ENCODE measurements at regions not wholly inside any gene's neighbourhood (a gene's known extent, or its start where the extent isn't known, plus 50 kb on each side); places are given as distances from the start of the nearest gene placed in this dataset.

DNA sequence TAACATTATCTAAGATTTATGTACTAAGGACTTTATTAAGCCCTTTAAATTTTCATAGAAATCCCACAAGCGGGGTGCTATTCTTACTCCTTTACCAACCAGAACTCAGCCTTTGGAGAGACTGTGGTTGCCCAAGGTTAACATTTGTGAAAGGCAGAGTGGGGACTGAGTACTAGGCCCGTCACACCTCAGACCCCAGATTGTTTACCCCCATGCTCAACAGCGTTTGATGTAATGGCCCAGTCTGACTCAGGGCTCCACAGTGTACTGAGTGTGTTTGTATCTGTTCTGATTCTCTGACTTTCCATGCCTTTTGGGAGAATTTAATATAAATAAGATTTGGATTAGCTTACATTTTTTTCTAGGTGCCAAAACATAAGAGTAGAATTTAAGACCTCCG lies 110.0 kb downstream of the GAS1 start:
- TF ChIP-seq, protein P1, sequence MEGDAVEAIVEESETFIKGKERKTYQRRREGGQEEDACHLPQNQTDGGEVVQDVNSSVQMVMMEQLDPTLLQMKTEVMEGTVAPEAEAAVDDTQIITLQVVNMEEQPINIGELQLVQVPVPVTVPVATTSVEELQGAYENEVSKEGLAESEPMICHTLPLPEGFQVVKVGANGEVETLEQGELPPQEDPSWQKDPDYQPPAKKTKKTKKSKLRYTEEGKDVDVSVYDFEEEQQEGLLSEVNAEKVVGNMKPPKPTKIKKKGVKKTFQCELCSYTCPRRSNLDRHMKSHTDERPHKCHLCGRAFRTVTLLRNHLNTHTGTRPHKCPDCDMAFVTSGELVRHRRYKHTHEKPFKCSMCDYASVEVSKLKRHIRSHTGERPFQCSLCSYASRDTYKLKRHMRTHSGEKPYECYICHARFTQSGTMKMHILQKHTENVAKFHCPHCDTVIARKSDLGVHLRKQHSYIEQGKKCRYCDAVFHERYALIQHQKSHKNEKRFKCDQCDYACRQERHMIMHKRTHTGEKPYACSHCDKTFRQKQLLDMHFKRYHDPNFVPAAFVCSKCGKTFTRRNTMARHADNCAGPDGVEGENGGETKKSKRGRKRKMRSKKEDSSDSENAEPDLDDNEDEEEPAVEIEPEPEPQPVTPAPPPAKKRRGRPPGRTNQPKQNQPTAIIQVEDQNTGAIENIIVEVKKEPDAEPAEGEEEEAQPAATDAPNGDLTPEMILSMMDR (IDR thresholded peaks at IDR 0.05; ENCODE audit: insufficient read depth, low read depth, low read length, missing control alignments) = no peak
- DNase-seq (ENCODE audit: low read depth) = no peak
- H3K4me3 ChIP-seq (ENCODE audit: low read length) = no peak overlapping the region

DNA sequence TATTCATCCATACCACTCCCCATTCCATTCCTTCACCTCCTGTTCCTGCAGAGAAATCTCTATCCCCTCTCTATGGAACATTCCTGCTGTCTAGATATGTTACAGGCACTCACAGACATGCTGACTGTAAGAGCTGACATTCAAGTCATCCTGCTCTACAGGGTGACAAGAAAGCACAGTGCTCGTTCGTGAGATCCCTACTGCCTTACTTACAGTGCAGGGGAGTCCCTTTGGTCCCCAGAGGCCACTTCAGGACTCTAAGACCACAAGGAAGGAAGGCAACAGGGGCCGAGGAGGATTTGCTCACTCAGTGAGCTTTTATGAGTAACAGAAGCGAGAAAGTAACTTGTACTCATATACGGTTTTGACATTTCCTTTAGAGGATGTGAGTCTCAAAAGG lies 110.5 kb downstream of the GAS1 start:
- DNase-seq (ENCODE audit: low read depth) = no peak
- TF ChIP-seq, protein P1 (IDR thresholded peaks at IDR 0.05; ENCODE audit: insufficient read depth, low read depth, low read length, missing control alignments) = no peak
- H3K4me3 ChIP-seq (ENCODE audit: low read length) = no peak overlapping the region

DNA sequence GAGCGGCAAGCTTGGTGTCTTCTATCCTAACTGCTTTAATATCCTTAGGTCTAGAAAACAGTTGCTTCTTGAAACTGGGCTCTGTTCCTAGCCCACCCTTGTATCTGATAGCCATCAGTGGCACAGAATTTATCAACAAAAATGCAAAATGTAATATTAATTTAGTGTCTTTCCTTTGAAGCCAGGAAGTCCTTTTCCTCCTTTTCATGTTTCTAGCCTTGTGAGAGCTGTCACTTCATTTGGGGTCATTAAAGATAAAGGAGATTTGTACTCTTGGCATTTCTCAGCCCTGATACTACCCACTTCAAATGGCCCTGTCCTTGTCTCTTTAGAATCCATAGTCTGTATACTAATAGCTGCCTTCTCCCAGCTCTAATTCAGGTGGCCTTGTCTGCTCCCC lies 111.0 kb downstream of the GAS1 start:
- no peak for DNase-seq (ENCODE audit: low read depth)
- TF ChIP-seq, protein P1 (IDR thresholded peaks at IDR 0.05; ENCODE audit: insufficient read depth, low read depth, low read length, missing control alignments) = no peak
- no peak overlapping the region for H3K4me3 ChIP-seq (ENCODE audit: low read length)

DNA sequence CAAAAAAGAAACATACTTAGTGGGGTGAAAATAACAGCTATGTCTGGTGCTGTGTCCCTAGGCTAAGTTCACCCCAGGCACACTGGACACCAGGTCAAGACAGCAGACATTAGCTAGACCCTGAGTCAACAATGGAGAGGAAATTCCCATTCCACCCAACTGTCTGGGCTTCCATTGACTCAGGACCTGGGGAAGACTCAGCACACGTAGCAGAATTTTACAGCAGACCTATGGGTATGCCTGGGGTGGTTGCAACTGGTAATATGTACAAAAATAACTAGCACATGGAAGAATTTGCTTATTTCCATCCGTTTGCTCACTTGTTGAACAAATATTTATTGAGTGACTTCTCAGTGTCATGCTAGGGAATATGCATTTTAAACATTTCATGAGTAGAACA lies 117.0 kb downstream of the GAS1 start:
- TF ChIP-seq, protein P1 (IDR thresholded peaks at IDR 0.05; ENCODE audit: insufficient read depth, low read depth, low read length, missing control alignments) = no peak

DNA sequence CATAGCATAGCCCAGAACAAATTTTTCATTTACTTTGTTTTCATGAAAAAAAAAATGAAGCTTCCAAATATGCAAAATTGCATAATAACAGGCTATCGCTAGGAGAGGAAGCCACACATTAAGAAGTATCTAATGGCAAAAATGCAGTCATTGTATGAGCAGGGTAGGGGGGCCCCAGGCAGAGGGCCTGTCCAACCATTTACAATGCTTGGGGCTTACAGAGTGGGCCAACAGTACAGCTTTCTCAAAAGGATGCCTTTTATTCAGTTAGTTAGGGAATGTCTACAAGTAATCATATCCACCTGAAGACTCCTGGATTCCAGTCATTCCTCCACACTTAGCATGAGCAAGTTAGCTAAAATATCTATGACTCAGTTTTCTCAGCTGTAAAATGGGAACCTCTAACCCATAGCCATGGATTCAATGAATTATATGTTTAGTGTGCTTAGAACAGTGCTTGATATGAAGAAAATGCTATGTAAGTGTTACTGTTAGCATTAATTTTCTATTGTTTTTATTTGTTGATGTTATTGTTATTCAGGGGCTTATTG lies 117.7 kb downstream of the GAS1 start:
- H3K4me3 ChIP-seq (ENCODE audit: low read length) = no peak overlapping the region
- TF ChIP-seq, protein P1 (IDR thresholded peaks at IDR 0.05; ENCODE audit: insufficient read depth, low read depth, low read length, missing control alignments) = no peak
- DNase-seq (ENCODE audit: low read depth) = no peak

More for the DNA sequence above, 117.0 kb downstream of the GAS1 start:
- no peak overlapping the region for H3K4me3 ChIP-seq (ENCODE audit: low read length)
- DNase-seq (ENCODE audit: low read depth) = no peak

DNA sequence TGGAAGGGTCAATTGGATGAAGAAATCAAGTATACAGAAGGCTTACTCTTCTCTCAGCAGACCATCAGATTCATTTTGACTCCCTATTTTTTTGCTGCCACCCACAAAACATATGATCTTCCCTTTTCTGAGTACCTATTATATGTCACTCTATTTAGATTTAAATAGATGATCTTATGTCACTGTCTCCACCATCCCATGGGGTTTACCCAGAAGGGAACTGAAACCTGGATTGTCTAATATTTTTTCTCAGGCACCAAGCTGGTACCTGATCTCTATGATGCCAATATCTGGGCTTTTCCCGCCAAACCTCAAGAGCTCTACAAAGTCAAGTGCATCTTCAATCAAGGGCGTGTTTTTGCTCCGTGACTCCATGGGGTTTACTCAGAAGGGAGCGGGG lies 118.7 kb downstream of the GAS1 start:
- no peak overlapping the region for H3K4me3 ChIP-seq (ENCODE audit: low read length)
- DNase-seq (ENCODE audit: low read depth) = no peak
- TF ChIP-seq, protein P1 (IDR thresholded peaks at IDR 0.05; ENCODE audit: insufficient read depth, low read depth, low read length, missing control alignments) = no peak

DNA sequence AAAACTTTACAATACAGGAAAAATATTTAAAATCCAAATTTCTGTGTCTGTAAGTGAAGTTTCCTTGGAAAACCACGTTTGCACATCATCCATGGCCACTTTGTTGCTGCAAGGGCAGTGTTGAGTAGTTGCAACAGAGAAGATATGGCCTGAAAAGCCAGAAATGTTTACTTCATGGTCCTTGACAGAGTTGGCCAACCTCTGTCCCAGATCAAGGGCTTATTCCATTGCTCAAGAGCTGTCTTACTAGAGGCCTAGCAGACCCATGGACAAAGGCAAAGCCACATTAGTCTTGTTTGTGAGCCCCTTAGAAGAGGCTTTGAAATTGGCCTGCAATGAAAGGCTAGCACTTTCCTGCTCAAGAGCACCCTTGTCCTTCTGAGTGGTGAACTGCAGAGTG lies 119.4 kb downstream of the GAS1 start:
- TF ChIP-seq, protein P1 (IDR thresholded peaks at IDR 0.05; ENCODE audit: insufficient read depth, low read depth, low read length, missing control alignments) = no peak
- no peak for DNase-seq (ENCODE audit: low read depth)
- no peak overlapping the region for H3K4me3 ChIP-seq (ENCODE audit: low read length)

Data from epithelial cell of esophagus (primary cell).